Bronchial epithelial cell (primary cell): ENCODE measurements at regions not wholly inside any gene's neighbourhood (a gene's known extent, or its start where the extent isn't known, plus 50 kb on each side); places are given as distances from the start of the nearest gene placed in this dataset.

ENCODE experiments used
- DNase-seq: peaks from one replicate; pipeline ENCODE4 v3.0.0-alpha.2; 2010; ENCODE audit warnings: low read depth
- FAIRE-seq: peaks from 2 replicates; lab custom pipeline; 2011; peaks lifted over from hg19 to GRCh38; lab: Jason Lieb, UNC
- H3K27me3 ChIP-seq: 2 replicates; pipeline ENCODE4 v1.5.1; 2011; ENCODE audit warnings: low read length; ENCODE audit not compliant: control insufficient read depth, insufficient read depth
- H3K36me3 ChIP-seq: 2 replicates; pipeline ENCODE4 v1.5.1; 2011; ENCODE audit warnings: low read length; ENCODE audit not compliant: control insufficient read depth, insufficient read depth
- H3K4me3 ChIP-seq: 2 replicates; pipeline ENCODE4 v1.5.1; 2011; ENCODE audit warnings: mild to moderate bottlenecking, low read depth, low read length, control low read depth
- TF ChIP-seq, protein P1 (sequence below): IDR thresholded peaks from 2 replicates; pipeline ENCODE4 v1.5.1; 2011; ENCODE audit warnings: mild to moderate bottlenecking, moderate library complexity, low read length, control low read depth, inconsistent platforms; ENCODE audit not compliant: insufficient read depth, severe bottlenecking

DNA sequence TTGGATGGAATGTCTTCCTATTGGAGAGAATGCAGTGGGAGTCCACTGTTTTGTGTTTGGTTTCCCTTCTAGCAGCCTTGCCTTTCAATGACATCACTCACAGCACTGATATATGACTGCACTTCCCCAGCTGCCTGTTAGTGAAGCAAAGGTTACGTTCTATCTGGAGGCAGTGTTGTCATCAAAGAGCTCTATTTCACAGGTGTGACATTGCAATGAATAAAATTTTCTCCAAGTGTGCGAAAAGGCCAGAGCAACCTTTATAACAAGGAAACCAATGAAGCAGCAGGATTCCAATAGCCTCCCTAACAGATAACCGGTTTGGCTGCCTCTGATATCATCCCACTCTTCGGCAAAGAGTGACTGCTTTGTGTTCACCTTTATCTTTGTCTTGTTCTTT, 523.5 kb upstream of the ZNF608 start:
- H3K36me3 ChIP-seq, result no peaks in the 10 kb centered on the region
- H3K27me3 ChIP-seq, result no peaks in the 10 kb centered on the region
- TF ChIP-seq, protein P1, sequence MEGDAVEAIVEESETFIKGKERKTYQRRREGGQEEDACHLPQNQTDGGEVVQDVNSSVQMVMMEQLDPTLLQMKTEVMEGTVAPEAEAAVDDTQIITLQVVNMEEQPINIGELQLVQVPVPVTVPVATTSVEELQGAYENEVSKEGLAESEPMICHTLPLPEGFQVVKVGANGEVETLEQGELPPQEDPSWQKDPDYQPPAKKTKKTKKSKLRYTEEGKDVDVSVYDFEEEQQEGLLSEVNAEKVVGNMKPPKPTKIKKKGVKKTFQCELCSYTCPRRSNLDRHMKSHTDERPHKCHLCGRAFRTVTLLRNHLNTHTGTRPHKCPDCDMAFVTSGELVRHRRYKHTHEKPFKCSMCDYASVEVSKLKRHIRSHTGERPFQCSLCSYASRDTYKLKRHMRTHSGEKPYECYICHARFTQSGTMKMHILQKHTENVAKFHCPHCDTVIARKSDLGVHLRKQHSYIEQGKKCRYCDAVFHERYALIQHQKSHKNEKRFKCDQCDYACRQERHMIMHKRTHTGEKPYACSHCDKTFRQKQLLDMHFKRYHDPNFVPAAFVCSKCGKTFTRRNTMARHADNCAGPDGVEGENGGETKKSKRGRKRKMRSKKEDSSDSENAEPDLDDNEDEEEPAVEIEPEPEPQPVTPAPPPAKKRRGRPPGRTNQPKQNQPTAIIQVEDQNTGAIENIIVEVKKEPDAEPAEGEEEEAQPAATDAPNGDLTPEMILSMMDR, result no peak
- no peak for DNase-seq
- H3K4me3 ChIP-seq, result no peak overlapping the region
- no peak for FAIRE-seq

DNA sequence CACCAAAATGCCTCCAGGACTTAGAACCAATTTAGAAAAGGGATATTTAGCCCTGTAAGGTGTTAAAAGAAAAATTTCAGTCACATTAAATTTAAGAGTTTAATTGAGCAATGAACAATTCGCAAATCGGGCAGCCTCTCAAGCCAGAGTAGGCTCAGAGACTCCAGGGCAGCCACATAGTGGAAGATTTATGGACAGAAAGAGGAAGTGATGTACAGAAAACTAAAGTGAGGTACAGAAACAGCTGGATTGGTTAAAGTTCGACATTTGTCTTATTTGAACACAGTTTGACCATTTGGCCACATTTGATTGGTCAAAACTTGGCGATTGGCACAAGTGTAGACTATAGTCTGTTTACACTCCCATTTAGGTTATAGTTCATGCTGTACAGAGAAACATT, 525.9 kb upstream of the ZNF608 start:
- H3K4me3 ChIP-seq, result no peak overlapping the region
- DNase-seq (no peak), FAIRE-seq (no peak)
- no peaks in the 10 kb centered on the region for H3K27me3 ChIP-seq
- no peaks in the 10 kb centered on the region for H3K36me3 ChIP-seq
- TF ChIP-seq, protein P1, result no peak

DNA sequence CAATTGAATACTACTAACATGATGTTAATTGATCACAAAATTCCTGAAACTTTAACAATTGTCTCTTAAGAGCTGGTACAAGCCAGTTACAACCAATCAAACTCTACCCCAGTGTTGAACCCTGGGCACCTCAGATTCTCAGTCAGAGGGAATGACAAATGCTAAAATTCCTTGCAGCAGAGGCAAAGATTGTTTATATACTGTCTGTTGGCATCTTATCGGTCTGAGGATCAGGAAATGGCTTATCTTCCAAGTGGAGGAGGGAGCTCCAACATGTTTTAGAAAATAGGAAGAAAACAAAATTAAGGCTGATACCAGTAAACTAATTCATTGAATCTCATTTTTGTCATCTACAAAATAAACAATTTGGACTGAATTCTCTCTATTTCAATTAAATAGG, 527.8 kb upstream of the ZNF608 start:
- no peak for FAIRE-seq

DNA sequence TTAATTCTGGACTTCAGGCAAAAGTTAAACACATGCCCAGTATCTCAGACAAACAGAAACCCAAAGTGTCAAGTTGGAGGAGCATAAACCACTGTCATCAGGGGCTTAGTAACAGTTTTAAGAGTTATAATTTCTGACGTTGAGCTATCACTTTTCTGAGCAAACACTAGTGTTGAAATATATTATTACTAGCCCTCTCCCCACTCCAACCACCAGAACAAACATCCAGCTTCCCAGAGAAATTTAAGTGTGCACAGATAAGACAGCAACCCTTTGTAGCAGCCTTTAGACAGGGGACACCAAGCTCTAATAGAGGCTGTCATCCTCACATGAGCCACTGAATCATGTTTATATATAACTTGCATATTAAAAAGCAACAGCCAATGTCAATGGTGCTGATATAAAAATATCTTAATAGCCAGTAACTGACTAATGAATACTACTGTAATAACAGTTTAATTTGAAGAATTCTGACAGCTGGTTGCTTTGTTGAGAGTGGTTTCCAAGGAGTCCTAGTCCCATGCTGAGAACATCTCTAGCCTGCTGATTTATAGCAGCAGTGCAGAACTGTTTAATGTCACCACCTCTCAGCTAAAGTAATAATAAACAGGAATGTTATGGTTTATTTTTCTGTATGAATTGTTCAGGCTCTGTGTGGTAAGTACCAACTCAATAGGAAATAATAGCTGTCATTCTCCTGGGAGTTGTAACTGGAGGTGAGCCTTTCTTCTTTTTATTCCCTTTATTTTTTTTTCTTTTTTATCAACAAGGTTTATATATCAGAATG, 528.7 kb upstream of the ZNF608 start:
- Histone ChIP-seq H3K27me3 (no peaks in the 10 kb centered on the region), H3K36me3 (no peaks in the 10 kb centered on the region), H3K4me3 (no peak overlapping the region)
- TF ChIP-seq, protein P1, result no peak
- FAIRE-seq, result no peak
- no peak for DNase-seq

More for the DNA sequence above, 527.8 kb upstream of the ZNF608 start:
- TF ChIP-seq, protein P1, result no peak
- no peaks in the 10 kb centered on the region for H3K27me3 ChIP-seq
- no peak for DNase-seq
- H3K4me3 ChIP-seq, result no peak overlapping the region
- H3K36me3 ChIP-seq, result no peaks in the 10 kb centered on the region

DNA sequence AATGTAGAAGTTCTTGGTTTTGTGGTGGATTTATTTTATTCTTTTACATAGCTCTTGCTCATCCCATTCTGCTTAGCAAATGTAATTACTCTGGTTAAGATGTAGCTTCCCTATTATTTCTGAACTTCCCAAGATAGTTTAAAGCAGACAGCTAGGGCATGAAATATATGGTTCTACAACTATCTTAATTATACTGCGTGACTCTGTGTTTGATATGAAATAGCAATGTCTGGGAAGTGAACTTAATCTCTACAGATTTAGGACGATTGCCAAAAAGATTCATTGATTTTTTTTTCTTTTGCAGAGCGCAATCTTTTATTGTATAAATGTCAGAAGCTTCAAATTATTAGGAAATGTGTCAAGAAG, 529.3 kb upstream of the ZNF608 start:
- DNase-seq, result no peak
- no peak overlapping the region for H3K4me3 ChIP-seq
- no peak for FAIRE-seq
- TF ChIP-seq, protein P1, result no peak
- H3K27me3 ChIP-seq, result no peaks in the 10 kb centered on the region
- H3K36me3 ChIP-seq, result no peaks in the 10 kb centered on the region

DNA sequence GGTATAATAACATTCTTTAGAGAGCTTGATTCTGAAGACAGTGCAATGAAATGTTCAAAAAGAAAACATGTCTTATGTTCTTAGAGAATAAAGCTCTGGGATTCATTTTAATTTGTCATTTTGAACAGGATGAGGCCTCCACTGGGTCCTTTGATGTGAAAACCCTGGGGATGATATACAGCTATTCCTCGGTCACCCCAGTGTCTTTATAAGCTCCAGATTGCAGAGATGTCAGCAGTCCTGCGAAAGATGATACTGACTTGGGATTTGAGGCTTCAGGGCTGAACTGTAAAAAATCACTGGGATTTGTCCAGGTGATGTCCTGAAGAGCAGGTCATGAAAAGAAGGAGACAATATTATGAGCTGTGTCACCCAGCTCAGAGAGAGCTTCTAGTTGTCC, 529.7 kb upstream of the ZNF608 start:
- Histone ChIP-seq H3K27me3 (no peaks in the 10 kb centered on the region), H3K36me3 (no peaks in the 10 kb centered on the region), H3K4me3 (no peak overlapping the region)
- no peak for DNase-seq
- TF ChIP-seq, protein P1, result no peak
- no peak for FAIRE-seq
